OCI-LY1 (cell line): ENCODE measurements at regions not wholly inside any gene's neighbourhood (a gene's known extent, or its start where the extent isn't known, plus 50 kb on each side); places are given as distances from the start of the nearest gene placed in this dataset.

Experiments used
- H2AFZ ChIP-seq: fragments of 200-600 bp; sonication (generic), shearing (Covaris generic); 2 replicates; pipeline ENCODE4 v1.6.0; 2014; ENCODE audit warnings: antibody characterized with exemption, mild to moderate bottlenecking, low read length
- H3F3A ChIP-seq: fragments of 200-600 bp; sonication (generic), shearing (Covaris generic); 2 replicates; pipeline ENCODE4 v1.6.0; 2014; ENCODE audit warnings: mild to moderate bottlenecking, antibody characterized with exemption, low read length, moderate library complexity; ENCODE audit not compliant: insufficient read depth
- H3K27ac ChIP-seq: fragments of 200-600 bp; sonication (generic); 2 replicates; pipeline ENCODE4 v1.5.1; 2014; ENCODE audit warnings: low read length, mixed run types, mild to moderate bottlenecking, low read depth; ENCODE audit not compliant: poor library complexity, severe bottlenecking
- H3K27me3 ChIP-seq: fragments of 200-600 bp; sonication (generic); 2 replicates; pipeline ENCODE4 v1.6.0; 2014; ENCODE audit warnings: antibody characterized with exemption, mild to moderate bottlenecking, low read length, moderate library complexity; ENCODE audit not compliant: insufficient read depth
- H3K36me3 ChIP-seq: fragments of 200-600 bp; sonication (generic); 2 replicates; pipeline ENCODE4 v1.6.1; 2014; ENCODE audit warnings: mild to moderate bottlenecking, antibody characterized with exemption, low read length, moderate library complexity, mixed read lengths; ENCODE audit not compliant: insufficient read depth
- H3K4me1 ChIP-seq: fragments of 200-600 bp; sonication (generic); 2 replicates; pipeline ENCODE4 v1.5.1; 2014; ENCODE audit warnings: mild to moderate bottlenecking, low read length, moderate library complexity; ENCODE audit not compliant: insufficient read depth, severe bottlenecking
- H3K4me2 ChIP-seq: fragments of 200-600 bp; sonication (generic), shearing (Covaris generic); 2 replicates; pipeline ENCODE4 v1.6.1; 2014; ENCODE audit warnings: low read length
- H3K4me3 ChIP-seq: fragments of 200-600 bp; sonication (generic); 2 replicates; pipeline ENCODE4 v1.5.1; 2014; ENCODE audit warnings: low read length, low read depth, mild to moderate bottlenecking, mixed read lengths; ENCODE audit not compliant: poor library complexity, severe bottlenecking
- H3K79me2 ChIP-seq: fragments of 200-600 bp; shearing (Covaris generic); 2 replicates; pipeline ENCODE4 v1.6.1; 2016; ENCODE audit warnings: mixed run types, low read length, mixed read lengths; ENCODE audit not compliant: insufficient read depth
- H3K9ac ChIP-seq: fragments of 200-600 bp; sonication (generic), shearing (Covaris generic); 2 replicates; pipeline ENCODE4 v1.6.1; 2014; ENCODE audit warnings: mild to moderate bottlenecking, low read length, mixed read lengths
- H3K9me2 ChIP-seq: fragments of 200-600 bp; sonication (generic), shearing (Covaris generic); 2 replicates; pipeline ENCODE4 v1.6.1; 2014; ENCODE audit warnings: low read depth, mild to moderate bottlenecking, low read length, mixed read lengths
- H3K9me3 ChIP-seq: fragments of 200-600 bp; shearing (Covaris generic); 2 replicates; pipeline ENCODE4 v1.6.1; 2014; ENCODE audit warnings: low read length, mixed read lengths
- H4K20me1 ChIP-seq: fragments of 200-600 bp; sonication (generic), shearing (Covaris generic); 2 replicates; pipeline ENCODE4 v1.6.0; 2016; ENCODE audit warnings: mild to moderate bottlenecking, low read length; ENCODE audit not compliant: insufficient read depth
- EZH2 ChIP-seq: fragments of 200-600 bp; sonication (generic), shearing (Covaris generic); IDR thresholded peaks from 2 replicates; pipeline ENCODE4 v1.8.0; 2017; ENCODE audit warnings: borderline replicate concordance, mixed run types, mild to moderate bottlenecking, antibody characterized with exemption, low read length, moderate library complexity, mixed read lengths
- TF ChIP-seq, protein P1 (sequence below): fragments of 200-600 bp; sonication (generic), shearing (Covaris generic); IDR thresholded peaks from 2 replicates; pipeline ENCODE4 v1.5.1; 2017; ENCODE audit warnings: mild to moderate bottlenecking, antibody characterized with exemption, low read length, moderate library complexity, mixed read lengths

DNA sequence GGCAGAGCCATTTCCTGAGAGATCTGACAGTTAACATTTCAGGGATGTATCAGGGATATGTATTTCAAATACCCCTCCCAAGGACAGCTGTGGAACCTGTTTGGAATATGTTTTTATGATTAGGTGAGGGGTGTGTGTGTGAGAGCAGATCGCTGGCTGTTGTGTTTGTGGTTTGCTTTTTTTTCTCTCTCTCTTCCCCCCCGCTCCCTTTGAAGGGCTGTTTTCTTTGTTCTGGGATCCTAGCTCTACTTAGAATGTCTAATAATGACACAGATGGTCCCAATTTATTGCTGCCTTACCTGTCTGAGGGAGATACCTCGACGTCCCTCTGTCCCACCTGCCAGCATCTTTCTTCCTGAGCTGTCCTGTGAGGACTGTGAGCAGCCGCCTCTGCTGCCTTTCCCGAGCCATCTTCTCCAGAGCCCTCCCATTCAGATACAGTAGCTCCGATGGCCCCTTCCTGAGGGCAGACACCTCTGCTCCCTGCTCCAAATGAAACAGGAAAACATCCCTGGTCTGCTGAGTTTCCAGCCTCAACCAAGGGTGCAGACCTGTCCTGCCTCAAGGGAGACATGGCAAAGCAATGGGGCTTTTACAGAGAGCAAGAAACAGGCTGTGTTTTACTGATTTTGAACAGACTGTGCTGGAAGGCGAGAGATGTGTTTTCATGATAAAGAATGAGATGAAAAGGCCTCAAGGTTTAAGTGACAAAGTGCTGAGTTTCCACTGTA is 138.0 kb upstream of the TNR start:
- H4K20me1 ChIP-seq, result no peaks in the 10 kb centered on the region
- no peaks in the 10 kb centered on the region for H3K9me2 ChIP-seq
- H3K27me3 ChIP-seq, result 0 out of 2 replicates have a peak, but pooled peaks cover 3% of the 10 kb centered on the region
- H3K4me3 ChIP-seq, result no peak overlapping the region
- H3K36me3 ChIP-seq, result no peaks in the 10 kb centered on the region
- TF ChIP-seq EZH2, result no peak
- TF ChIP-seq, protein P1, sequence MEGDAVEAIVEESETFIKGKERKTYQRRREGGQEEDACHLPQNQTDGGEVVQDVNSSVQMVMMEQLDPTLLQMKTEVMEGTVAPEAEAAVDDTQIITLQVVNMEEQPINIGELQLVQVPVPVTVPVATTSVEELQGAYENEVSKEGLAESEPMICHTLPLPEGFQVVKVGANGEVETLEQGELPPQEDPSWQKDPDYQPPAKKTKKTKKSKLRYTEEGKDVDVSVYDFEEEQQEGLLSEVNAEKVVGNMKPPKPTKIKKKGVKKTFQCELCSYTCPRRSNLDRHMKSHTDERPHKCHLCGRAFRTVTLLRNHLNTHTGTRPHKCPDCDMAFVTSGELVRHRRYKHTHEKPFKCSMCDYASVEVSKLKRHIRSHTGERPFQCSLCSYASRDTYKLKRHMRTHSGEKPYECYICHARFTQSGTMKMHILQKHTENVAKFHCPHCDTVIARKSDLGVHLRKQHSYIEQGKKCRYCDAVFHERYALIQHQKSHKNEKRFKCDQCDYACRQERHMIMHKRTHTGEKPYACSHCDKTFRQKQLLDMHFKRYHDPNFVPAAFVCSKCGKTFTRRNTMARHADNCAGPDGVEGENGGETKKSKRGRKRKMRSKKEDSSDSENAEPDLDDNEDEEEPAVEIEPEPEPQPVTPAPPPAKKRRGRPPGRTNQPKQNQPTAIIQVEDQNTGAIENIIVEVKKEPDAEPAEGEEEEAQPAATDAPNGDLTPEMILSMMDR, result no peak
- H3K9ac ChIP-seq, result no peak overlapping the region
- H2AFZ ChIP-seq, result no peak overlapping the region
- H3K9me3 ChIP-seq, result no peaks in the 10 kb centered on the region
- H3F3A ChIP-seq, result no peaks in the 10 kb centered on the region
- H3K27ac ChIP-seq, result no peak overlapping the region
- H3K4me1 ChIP-seq, result no peaks in the 10 kb centered on the region
- no peak overlapping the region for H3K4me2 ChIP-seq
- H3K79me2 ChIP-seq, result no peaks in the 10 kb centered on the region

DNA sequence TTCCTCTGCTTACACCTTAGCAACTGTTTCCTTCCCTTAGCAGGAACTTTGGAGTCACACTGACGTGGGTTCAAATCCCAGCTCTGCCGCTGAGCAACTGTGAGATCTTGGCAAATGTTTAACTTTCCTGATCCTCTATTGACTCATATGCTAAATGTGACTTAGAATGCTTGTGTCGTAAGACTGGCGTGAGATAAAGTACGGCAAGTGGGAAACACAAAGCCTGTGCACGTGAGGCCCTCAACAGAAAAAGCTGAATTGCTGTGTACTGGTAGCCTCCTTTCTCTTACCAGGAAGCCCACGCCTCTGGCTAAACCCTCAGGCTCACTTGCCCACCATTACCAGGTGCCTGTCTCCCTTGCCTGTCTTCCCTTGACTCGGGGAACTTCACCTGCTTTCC is 135.4 kb upstream of the TNR start:
- Histone ChIP-seq H2AFZ (no peak overlapping the region), H4K20me1 (no peaks in the 10 kb centered on the region), H3K27me3 (peaks cover 3% of the 10 kb centered on the region; the same call in 1 of the 2 replicates), H3K9me2 (no peaks in the 10 kb centered on the region), H3K36me3 (no peaks in the 10 kb centered on the region), H3K9me3 (no peaks in the 10 kb centered on the region), H3K79me2 (no peaks in the 10 kb centered on the region), H3K4me1 (no peaks in the 10 kb centered on the region), H3K27ac (no peak overlapping the region), H3K4me3 (no peak overlapping the region), H3F3A (no peaks in the 10 kb centered on the region), H3K4me2 (no peak overlapping the region), H3K9ac (no peak overlapping the region)
- no peak for TF ChIP-seq EZH2
- TF ChIP-seq, protein P1, result no peak

DNA sequence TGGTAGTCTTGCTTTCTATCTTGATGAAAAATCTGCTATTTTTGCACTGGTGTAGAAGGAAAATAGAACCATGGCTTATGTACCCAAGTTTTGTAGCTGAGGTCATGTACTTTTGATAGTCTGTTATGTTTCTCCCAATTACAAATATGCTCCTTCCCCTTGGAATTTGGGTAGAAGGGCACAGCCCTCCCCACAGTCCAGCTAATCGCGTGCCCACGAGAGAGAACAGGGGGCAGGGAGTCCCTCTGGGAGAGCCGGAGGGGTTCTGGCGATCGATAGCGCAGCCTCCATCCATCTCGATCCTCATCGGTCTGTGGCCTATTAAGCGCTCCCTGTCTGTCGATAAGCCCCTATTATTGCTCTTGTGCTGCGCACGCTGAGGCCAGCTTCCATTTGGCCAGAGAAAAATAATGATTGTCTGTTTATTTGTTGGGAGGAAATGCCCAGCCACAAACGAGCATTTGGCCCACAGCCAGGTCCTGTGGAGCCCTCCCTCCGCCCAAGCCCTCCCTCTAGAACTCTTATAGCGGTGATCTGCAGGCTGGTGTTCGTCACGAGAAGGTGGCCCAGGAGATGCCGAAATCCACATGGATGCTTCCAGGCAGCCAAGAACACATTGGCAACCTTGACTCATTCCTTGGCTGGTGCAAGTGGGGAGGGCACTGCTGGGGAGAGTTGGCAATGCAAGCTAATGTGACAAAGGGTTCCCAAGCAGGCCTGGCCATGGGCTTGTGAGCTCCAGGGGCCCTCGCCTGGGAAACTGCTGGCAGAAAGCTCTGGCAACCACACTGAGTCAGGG is 134.7 kb upstream of the TNR start:
- no peak overlapping the region for H3K9ac ChIP-seq
- no peaks in the 10 kb centered on the region for H4K20me1 ChIP-seq
- H3K4me3 ChIP-seq, result no peak overlapping the region
- H3K27ac ChIP-seq, result no peak overlapping the region
- no peaks in the 10 kb centered on the region for H3K9me2 ChIP-seq
- no peak overlapping the region for H2AFZ ChIP-seq
- no peaks in the 10 kb centered on the region for H3K36me3 ChIP-seq
- H3K4me2 ChIP-seq, result no peak overlapping the region
- H3K4me1 ChIP-seq, result no peaks in the 10 kb centered on the region
- no peaks in the 10 kb centered on the region for H3K9me3 ChIP-seq
- H3F3A ChIP-seq, result no peaks in the 10 kb centered on the region
- H3K27me3 ChIP-seq, result peaks cover 3% of the 10 kb centered on the region; the same call in 1 of the 2 replicates
- no peaks in the 10 kb centered on the region for H3K79me2 ChIP-seq
- TF ChIP-seq EZH2, result no peak
- TF ChIP-seq, protein P1, result no peak
